Activated CD4-positive, alpha-beta T cell treated with anti-CD3 and anti-CD28 coated beads, Interleukin-2, amount 10 ng/mL, durations not matched to agents 7 days and 5 days (primary cell): ENCODE measurements at regions not wholly inside any gene's neighbourhood (a gene's known extent, or its start where the extent isn't known, plus 50 kb on each side); places are given as distances from the start of the nearest gene placed in this dataset.

ENCODE experiments used
- CTCF ChIA-PET: fragments of 350-600 bp; sonication (Branson Sonifier 250); formaldehyde crosslinking; loops from one replicate; lab custom pipeline; 2021; ENCODE audit warnings: antibody characterized with exemption; lab: Charles Lee
- POLR2A ChIA-PET: fragments of 350-600 bp; sonication (Branson Sonifier 250); formaldehyde crosslinking; loops from one replicate; lab custom pipeline; 2021; ENCODE audit warnings: antibody characterized with exemption; lab: Charles Lee
- DNase-seq: peaks from one replicate; pipeline ENCODE4 v3.0.0-alpha.2; 2020
- H3K27ac Mint-ChIP-seq: one replicate; pipeline ENCODE4 v1.8.0; 2021; ENCODE audit warnings: mild to moderate bottlenecking, moderate library complexity, mixed read lengths
- H3K27me3 Mint-ChIP-seq: one replicate; pipeline ENCODE4 v1.8.0; 2021; ENCODE audit warnings: mixed read lengths
- H3K36me3 Mint-ChIP-seq: one replicate; pipeline ENCODE4 v1.8.0; 2021; ENCODE audit warnings: low read depth, mixed read lengths
- H3K4me1 Mint-ChIP-seq: one replicate; pipeline ENCODE4 v1.8.0; 2021; ENCODE audit warnings: mixed read lengths
- H3K4me3 Mint-ChIP-seq: one replicate; pipeline ENCODE4 v1.8.0; 2021; ENCODE audit warnings: mild to moderate bottlenecking, moderate library complexity, mixed read lengths
- H3K9me3 Mint-ChIP-seq: one replicate; pipeline ENCODE4 v1.8.0; 2021; ENCODE audit warnings: mixed read lengths

GRCh38 chr12:42683933-42684801, 94.6 kb upstream of the PRICKLE1 start:
- Mint-ChIP-seq H3K4me1 (no peaks in the 10 kb centered on the region), H3K27ac (no peak overlapping the region), H3K9me3 (no peaks in the 10 kb centered on the region), H3K36me3 (no peaks in the 10 kb centered on the region), H3K4me3 (no peak overlapping the region), H3K27me3 (no peaks in the 10 kb centered on the region)
- POLR2A ChIA-PET = no interaction called here
- CTCF ChIA-PET = no interaction called here
- DNase-seq = no peak

GRCh38 chr12:42683266-42683665, 93.7 kb upstream of the PRICKLE1 start:
- DNase-seq = no peak
- H3K36me3 Mint-ChIP-seq = no peaks in the 10 kb centered on the region
- ChIA-PET POLR2A (no interaction called here), CTCF (no interaction called here)
- no peaks in the 10 kb centered on the region for H3K4me1 Mint-ChIP-seq
- H3K4me3 Mint-ChIP-seq = no peak overlapping the region
- no peaks in the 10 kb centered on the region for H3K27me3 Mint-ChIP-seq
- no peak overlapping the region for H3K27ac Mint-ChIP-seq
- no peaks in the 10 kb centered on the region for H3K9me3 Mint-ChIP-seq

- DNase-seq = no peak
- ChIA-PET POLR2A (no interaction called here), CTCF (no interaction called here)
- H3K36me3 Mint-ChIP-seq = no peaks in the 10 kb centered on the region
- H3K27ac Mint-ChIP-seq = no peak overlapping the region
- no peak overlapping the region for H3K4me3 Mint-ChIP-seq
- H3K4me1 Mint-ChIP-seq = no peaks in the 10 kb centered on the region
- no peaks in the 10 kb centered on the region for H3K27me3 Mint-ChIP-seq
- H3K9me3 Mint-ChIP-seq = peaks cover 3% of the 10 kb centered on the region
Measured at GRCh38 chr12:42679466-42679865, 89.9 kb upstream of the PRICKLE1 start.

- Mint-ChIP-seq H3K9me3 (peaks cover 3% of the 10 kb centered on the region), H3K27ac (no peak overlapping the region), H3K27me3 (no peaks in the 10 kb centered on the region), H3K36me3 (no peaks in the 10 kb centered on the region), H3K4me1 (no peaks in the 10 kb centered on the region), H3K4me3 (no peak overlapping the region)
- DNase-seq = no peak
- ChIA-PET CTCF (no interaction called here), POLR2A (no interaction called here)
Measured at GRCh38 chr12:42677461-42677860, 87.9 kb upstream of the PRICKLE1 start.

DNA sequence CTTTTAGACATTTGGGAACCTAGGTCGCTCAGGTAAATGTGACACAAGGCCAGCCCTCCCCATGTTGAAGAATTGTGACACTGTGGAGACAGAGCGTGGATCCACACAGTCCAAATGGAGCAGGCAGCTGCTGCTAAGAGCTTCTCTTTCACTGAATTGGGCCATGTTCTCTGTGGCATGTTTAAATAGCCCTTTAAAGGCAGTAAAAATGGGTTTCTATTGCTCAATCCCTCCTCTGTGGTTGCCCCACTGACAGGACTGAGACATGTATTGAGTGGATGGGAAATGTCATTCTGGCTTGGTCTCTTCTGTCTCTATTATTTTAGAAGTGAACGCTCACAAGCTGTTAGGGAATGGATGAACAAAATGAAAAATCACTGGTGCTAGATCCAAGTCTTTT, 84.0 kb upstream of the PRICKLE1 start:
- ChIA-PET CTCF (no interaction called here), POLR2A (no interaction called here)
- Mint-ChIP-seq H3K36me3 (no peaks in the 10 kb centered on the region), H3K27me3 (no peaks in the 10 kb centered on the region), H3K4me1 (no peaks in the 10 kb centered on the region), H3K9me3 (peaks cover 3% of the 10 kb centered on the region), H3K4me3 (no peak overlapping the region), H3K27ac (no peak overlapping the region)
- DNase-seq = no peak

DNA sequence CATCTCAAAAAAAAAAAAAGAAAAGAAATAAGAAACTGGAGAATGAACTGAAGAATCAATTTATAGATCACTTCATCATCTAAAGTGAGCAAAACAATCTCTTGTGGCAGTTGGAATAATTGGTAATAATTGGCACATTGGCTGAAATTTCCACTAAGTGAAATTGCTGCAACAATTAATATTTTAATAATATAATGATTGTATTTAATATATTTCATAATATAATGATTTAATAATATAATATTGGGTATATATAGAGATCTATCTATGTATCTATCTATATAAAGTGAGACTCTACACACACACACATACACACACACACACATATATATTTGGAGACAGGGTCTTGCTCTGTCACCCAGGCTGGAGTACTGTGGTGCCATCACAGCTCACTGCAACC, 81.2 kb upstream of the PRICKLE1 start:
- Mint-ChIP-seq H3K27ac (no peak overlapping the region), H3K4me1 (no peaks in the 10 kb centered on the region), H3K4me3 (no peak overlapping the region), H3K36me3 (no peaks in the 10 kb centered on the region), H3K9me3 (peaks cover 3% of the 10 kb centered on the region), H3K27me3 (no peaks in the 10 kb centered on the region)
- DNase-seq = no peak
- POLR2A ChIA-PET = no interaction called here
- CTCF ChIA-PET = no interaction called here

DNA sequence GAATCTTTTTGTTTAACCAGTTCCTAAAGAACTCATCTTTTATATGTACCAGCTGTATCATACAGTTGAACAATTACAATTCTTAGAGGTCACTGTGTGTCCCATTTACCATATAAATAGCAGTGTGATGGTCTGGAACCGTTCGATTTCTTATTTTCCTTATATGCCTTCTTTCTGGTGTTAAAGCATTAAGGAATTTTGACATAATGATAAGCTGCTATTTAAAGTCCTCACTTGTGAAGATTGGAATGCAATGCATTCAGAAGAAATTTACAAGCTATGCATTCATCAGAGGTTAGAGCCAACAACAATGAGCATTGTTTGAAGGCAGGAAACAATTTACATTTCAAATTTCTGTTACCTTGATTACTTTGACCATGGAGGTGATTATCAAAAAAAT, 80.0 kb upstream of the PRICKLE1 start:
- Mint-ChIP-seq H3K27ac (no peak overlapping the region), H3K9me3 (no peaks in the 10 kb centered on the region), H3K27me3 (no peaks in the 10 kb centered on the region), H3K4me1 (no peaks in the 10 kb centered on the region), H3K4me3 (no peak overlapping the region), H3K36me3 (no peaks in the 10 kb centered on the region)
- POLR2A ChIA-PET = no interaction called here
- CTCF ChIA-PET = no interaction called here
- no peak for DNase-seq

DNA sequence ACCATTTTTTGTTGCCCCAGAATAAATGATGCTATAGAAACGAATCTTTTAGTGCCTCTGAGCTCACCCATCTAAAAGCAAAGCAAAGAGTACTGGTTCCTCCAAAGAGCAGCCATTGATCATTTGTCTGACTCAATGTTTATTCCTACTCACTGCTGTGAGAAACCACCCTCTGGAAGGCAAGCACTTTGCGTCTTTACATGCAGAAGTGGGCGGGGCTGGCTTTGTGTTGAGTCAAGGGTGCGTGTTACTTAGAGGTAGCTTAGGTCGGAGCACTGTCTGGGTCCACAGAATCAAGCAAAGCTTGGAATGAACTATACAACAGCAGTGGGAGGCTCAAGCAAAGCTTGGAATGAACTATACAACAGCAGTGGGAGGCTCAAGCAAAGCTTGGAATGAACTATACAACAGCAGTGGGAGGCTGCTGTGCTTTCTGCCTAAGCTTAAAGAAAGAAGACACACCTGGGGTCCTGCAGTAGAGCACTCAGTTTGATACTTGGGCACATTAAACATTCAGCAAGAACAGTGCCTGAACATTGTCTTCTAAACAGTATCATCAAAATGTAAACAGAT, 77.2 kb upstream of the PRICKLE1 start:
- CTCF ChIA-PET = no interaction called here
- Mint-ChIP-seq H3K27ac (no peak overlapping the region), H3K9me3 (no peaks in the 10 kb centered on the region), H3K36me3 (no peaks in the 10 kb centered on the region), H3K4me1 (no peaks in the 10 kb centered on the region), H3K4me3 (no peak overlapping the region), H3K27me3 (no peaks in the 10 kb centered on the region)
- POLR2A ChIA-PET = no interaction called here
- DNase-seq = no peak

DNA sequence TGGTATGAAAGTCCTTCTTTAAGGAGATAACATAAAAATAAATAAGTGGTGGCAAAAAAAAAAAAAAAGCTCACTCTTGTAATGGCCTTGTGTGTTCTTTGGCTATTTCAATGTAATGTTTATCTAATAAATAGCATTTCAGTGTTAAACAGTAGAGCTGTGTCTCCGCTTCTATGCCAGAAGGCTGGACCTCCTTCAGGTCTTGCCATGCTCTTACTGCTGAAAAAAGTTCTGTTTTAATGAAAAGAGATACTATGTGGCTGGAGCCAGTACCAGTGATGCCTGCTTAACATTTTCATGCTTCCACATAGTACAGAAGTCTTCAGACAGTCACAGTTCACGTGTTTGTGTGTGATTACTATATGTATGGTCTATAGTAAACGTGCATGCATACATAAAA, 74.1 kb upstream of the PRICKLE1 start:
- ChIA-PET POLR2A (no interaction called here), CTCF (no interaction called here)
- H3K9me3 Mint-ChIP-seq = no peaks in the 10 kb centered on the region
- H3K27me3 Mint-ChIP-seq = no peaks in the 10 kb centered on the region
- H3K4me1 Mint-ChIP-seq = no peaks in the 10 kb centered on the region
- no peaks in the 10 kb centered on the region for H3K36me3 Mint-ChIP-seq
- H3K4me3 Mint-ChIP-seq = no peak overlapping the region
- DNase-seq = no peak
- no peak overlapping the region for H3K27ac Mint-ChIP-seq

DNA sequence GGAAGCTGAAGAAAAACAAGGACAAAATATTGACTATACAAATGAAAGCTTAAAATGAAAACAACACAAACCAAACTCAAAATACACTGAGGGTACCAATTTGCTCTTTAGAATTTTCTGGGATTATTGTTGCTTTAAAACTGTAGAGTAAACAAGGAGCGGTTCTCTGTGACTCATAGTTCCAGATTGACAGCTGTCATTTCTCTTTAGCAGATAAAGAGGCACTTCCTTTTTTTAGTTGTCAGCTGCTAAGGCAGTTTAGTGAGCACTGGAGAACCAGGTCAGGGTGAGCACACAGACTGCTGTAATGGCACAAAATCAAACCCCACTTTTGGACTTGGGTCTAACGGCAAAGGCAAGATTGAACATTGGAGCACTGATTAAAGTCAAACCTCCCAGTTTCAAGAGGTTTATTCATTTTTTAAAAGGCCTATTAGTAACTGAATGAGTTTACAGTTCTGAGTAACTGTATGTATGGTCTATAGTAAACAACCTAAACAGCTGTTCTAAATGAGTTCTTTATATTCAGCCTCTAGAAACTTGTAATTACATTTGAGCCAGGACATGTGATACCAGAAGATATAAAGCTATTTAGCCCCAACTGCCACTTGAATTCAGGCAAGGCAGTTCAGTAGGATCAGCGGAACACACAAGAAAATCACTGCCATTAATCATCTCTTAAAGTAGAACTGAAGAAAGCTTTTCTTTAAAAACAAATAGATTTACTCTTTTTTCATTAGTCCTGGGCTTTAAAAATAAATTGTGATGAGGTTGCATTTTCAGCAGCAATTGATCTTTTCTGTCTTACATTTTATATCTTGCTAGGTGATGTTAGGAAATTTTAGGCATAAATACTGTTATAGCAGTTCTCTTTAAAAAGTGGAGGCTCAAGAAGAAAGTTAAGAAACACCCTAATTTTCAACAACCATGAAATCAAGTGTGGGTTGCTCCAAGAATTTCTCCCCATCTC, 71.7 kb upstream of the PRICKLE1 start:
- Mint-ChIP-seq H3K27ac (no peak overlapping the region), H3K4me3 (no peak overlapping the region), H3K36me3 (no peaks in the 10 kb centered on the region), H3K27me3 (no peaks in the 10 kb centered on the region), H3K9me3 (no peaks in the 10 kb centered on the region), H3K4me1 (no peaks in the 10 kb centered on the region)
- CTCF ChIA-PET = no interaction called here
- POLR2A ChIA-PET = no interaction called here
- DNase-seq = no peak

- no peaks in the 10 kb centered on the region for H3K4me1 Mint-ChIP-seq
Measured at GRCh38 chr12:42660117-42660516, 70.6 kb upstream of the PRICKLE1 start.

GRCh38 chr12:42652048-42652447, 62.5 kb upstream of the PRICKLE1 start:
- Mint-ChIP-seq H3K27me3 (no peaks in the 10 kb centered on the region), H3K9me3 (no peaks in the 10 kb centered on the region), H3K36me3 (no peaks in the 10 kb centered on the region), H3K4me3 (no peak overlapping the region), H3K27ac (no peak overlapping the region), H3K4me1 (no peaks in the 10 kb centered on the region)
- DNase-seq = no peak
- ChIA-PET CTCF (no interaction called here), POLR2A (no interaction called here)

More at GRCh38 chr12:42660117-42660516, 70.6 kb upstream of the PRICKLE1 start:
- no peak overlapping the region for H3K4me3 Mint-ChIP-seq
- no peak overlapping the region for H3K27ac Mint-ChIP-seq
- H3K27me3 Mint-ChIP-seq = no peaks in the 10 kb centered on the region
- ChIA-PET CTCF (no interaction called here), POLR2A (no interaction called here)
- no peaks in the 10 kb centered on the region for H3K36me3 Mint-ChIP-seq
- no peak for DNase-seq
- no peaks in the 10 kb centered on the region for H3K9me3 Mint-ChIP-seq

GRCh38 chr12:42648061-42648460, 58.5 kb upstream of the PRICKLE1 start:
- Mint-ChIP-seq H3K4me1 (no peaks in the 10 kb centered on the region), H3K4me3 (no peak overlapping the region), H3K36me3 (no peaks in the 10 kb centered on the region), H3K27me3 (peaks cover 2% of the 10 kb centered on the region), H3K9me3 (no peaks in the 10 kb centered on the region), H3K27ac (no peak overlapping the region)
- DNase-seq = no peak
- ChIA-PET CTCF (no interaction called here), POLR2A (no interaction called here)
